HepG2 (cell line): ENCODE measurements at regions not wholly inside any gene's neighbourhood (a gene's known extent, or its start where the extent isn't known, plus 50 kb on each side); places are given as distances from the start of the nearest gene placed in this dataset.

Source experiments
- ATAC-seq: fragments of 200-7000 bp; cut with Tn5 transposase; 3 replicates; pipeline ENCODE4 v1.9.1; 2020; ENCODE audit warnings: mild to moderate bottlenecking, moderate library complexity
- BruUV-seq: library from RNA; stranded (reverse); fragments of 400-500 nt; replicated peaks from 2 replicates; lab custom pipeline; 2021; lab: Mats Ljungman, UMichigan
- CTCF ChIA-PET: fragments of 300-600 bp; formaldehyde crosslinking; extraction: SDS; loops from one replicate; lab custom pipeline; 2021; ENCODE audit warnings: low total read pairs, inconsistent platforms, low intra/inter-chr PET ratio; lab: Yijun Ruan, JAX
- POLR2A ChIA-PET: fragments of 350-600 bp; sonication (Branson Sonifier 250); formaldehyde crosslinking; loops from one replicate; lab custom pipeline; 2020; ENCODE audit warnings: antibody characterized with exemption, inconsistent platforms; lab: Yijun Ruan, JAX
- DNase-seq: peaks from one replicate; pipeline ENCODE4 v3.0.0-alpha.2; 2015; ENCODE audit warnings: low spot score
- FAIRE-seq: peaks from 3 replicates; lab custom pipeline; 2011; peaks lifted over from hg19 to GRCh38; lab: Jason Lieb, UNC
- H2AFZ ChIP-seq: one replicate; pipeline ENCODE4 v1.6.1; 2011; ENCODE audit warnings: low read length, inconsistent platforms
- H3K27ac ChIP-seq: fragments of 300-600 bp; 3 replicates; pipeline ENCODE4 v1.8.0; 2011; ENCODE audit warnings: mixed run types, mild to moderate bottlenecking, mixed read lengths, low read length, inconsistent platforms; ENCODE audit not compliant: insufficient read depth; ENCODE audit errors: extremely low read length
- H3K27me3 ChIP-seq, 2 experiments: fragments of 200-600 bp in 1 of 2; 2 replicates in 1 of 2; 3 replicates in 1 of 2; pipeline versions ENCODE4 v1.6.0 to v1.8.0; 2011; ENCODE audit warnings: low read length in 2 of 2, mild to moderate bottlenecking in 2 of 2, moderate library complexity in 2 of 2, inconsistent platforms in 1 of 2; ENCODE audit not compliant: insufficient read depth in 2 of 2, control insufficient read depth in 1 of 2
- H3K36me3 ChIP-seq, 2 experiments: fragments of 200-600 bp in 1 of 2; replicated peaks in 1 of 2; 2 replicates in 1 of 2; 3 replicates in 1 of 2; pipeline versions ENCODE4 v1.5.1 to v1.8.0; 2011; ENCODE audit warnings: low read length in 2 of 2, inconsistent platforms in 1 of 2; ENCODE audit not compliant: insufficient read depth in 2 of 2, control insufficient read depth in 1 of 2
- H3K4me1 ChIP-seq: 2 replicates; pipeline ENCODE4 v1.5.1; 2012; ENCODE audit warnings: low read length, inconsistent platforms; ENCODE audit not compliant: insufficient read depth
- H3K4me2 ChIP-seq: 2 replicates; pipeline ENCODE4 v1.6.0; 2011; ENCODE audit warnings: low read depth, low read length, inconsistent platforms
- H3K4me3 ChIP-seq, 3 experiments: fragments of 200-600 bp in 1 of 3; sonication (generic), shearing (Covaris generic) in 1 of 3; replicated peaks in 1 of 3; 2 replicates each; pipeline ENCODE4 v1.5.1; 2011 to 2016; ENCODE audit warnings: low read length in 3 of 3, inconsistent platforms in 2 of 3, low read depth in 2 of 3, mild to moderate bottlenecking in 2 of 3, control low read depth in 1 of 3, mixed read lengths in 1 of 3; ENCODE audit not compliant: insufficient read depth in 1 of 3
- H3K79me2 ChIP-seq: one replicate; pipeline ENCODE4 v1.6.1; 2011; ENCODE audit warnings: low read length, inconsistent platforms; ENCODE audit not compliant: insufficient read depth
- H3K9ac ChIP-seq: 2 replicates; pipeline ENCODE4 v1.6.0; 2011; ENCODE audit warnings: mild to moderate bottlenecking, low read depth, low read length, inconsistent platforms; ENCODE audit not compliant: insufficient read depth
- H3K9me3 ChIP-seq: 2 replicates; pipeline ENCODE4 v1.5.1; 2012; ENCODE audit warnings: mild to moderate bottlenecking, low read length
- H4K20me1 ChIP-seq: 2 replicates; pipeline ENCODE4 v1.6.0; 2011; ENCODE audit warnings: inconsistent platforms, mild to moderate bottlenecking, low read length, moderate library complexity; ENCODE audit not compliant: insufficient read depth
- AKAP8 ChIP-seq: sonication (generic); formaldehyde crosslinking; IDR thresholded peaks from 2 replicates; pipeline ENCODE4 v1.5.1; 2020; ENCODE audit warnings: mild to moderate bottlenecking, missing genetic modification reagents
- ARNT ChIP-seq: fragments of 450-650 bp; IDR thresholded peaks from 2 replicates; pipeline ENCODE4 v1.6.1; 2017
- CENPT ChIP-seq: sonication (generic); formaldehyde crosslinking; IDR thresholded peaks from 2 replicates; pipeline ENCODE4 v1.8.0; 2022; ENCODE audit warnings: low read depth, mild to moderate bottlenecking, moderate library complexity, missing genetic modification reagents
- CTCF ChIP-seq: sonication (generic); formaldehyde crosslinking; IDR thresholded peaks from 2 replicates; pipeline ENCODE4 v1.5.0; 2020; ENCODE audit warnings: mild to moderate bottlenecking, missing genetic modification reagents, moderate library complexity
- ERF ChIP-seq: IDR thresholded peaks from 2 replicates; pipeline ENCODE4 v1.6.1; 2018; ENCODE audit warnings: missing biosample characterization, missing genetic modification reagents
- ISL2 ChIP-seq: sonication (generic); formaldehyde crosslinking; IDR thresholded peaks from 2 replicates; pipeline ENCODE4 v1.5.0; 2020; ENCODE audit warnings: missing genetic modification reagents
- KLF16 ChIP-seq, 2 experiments: sonication (generic) in 1 of 2; formaldehyde crosslinking in 1 of 2; IDR thresholded peaks; 2 replicates each; pipeline versions ENCODE4 v1.6.1 to v1.8.0; 2016 to 2023; ENCODE audit warnings: missing genetic modification reagents in 2 of 2, missing compliant biosample characterization in 1 of 2
- MATR3 ChIP-seq: sonication (generic); formaldehyde crosslinking; IDR thresholded peaks from 2 replicates; pipeline ENCODE4 v1.4.0; 2020; ENCODE audit warnings: missing genetic modification reagents
- NR1H2 ChIP-seq: sonication (generic); formaldehyde crosslinking; IDR thresholded peaks from 2 replicates; pipeline ENCODE4 v1.8.1; 2022; ENCODE audit warnings: low read depth, missing genetic modification reagents, borderline replicate concordance
- ZFP36L1 ChIP-seq: sonication (generic); formaldehyde crosslinking; IDR thresholded peaks from 2 replicates; pipeline ENCODE4 v1.8.0; 2022; ENCODE audit warnings: mild to moderate bottlenecking, missing genetic modification reagents, moderate library complexity
- ZNF441 ChIP-seq: sonication (generic); formaldehyde crosslinking; IDR thresholded peaks from 2 replicates; pipeline ENCODE4 v1.7.0; 2021; ENCODE audit warnings: missing genetic modification reagents, borderline replicate concordance
- ZNF839 ChIP-seq: sonication (generic); formaldehyde crosslinking; IDR thresholded peaks from 2 replicates; pipeline ENCODE4 v1.4.0; 2020; ENCODE audit warnings: missing genetic modification reagents, mild to moderate bottlenecking, borderline replicate concordance
- ZSCAN25 ChIP-seq: sonication (generic); formaldehyde crosslinking; IDR thresholded peaks from 2 replicates; pipeline ENCODE4 v1.8.0; 2022; ENCODE audit warnings: mild to moderate bottlenecking, missing genetic modification reagents
- WGBS: methylation state at CpG from one replicate; pipeline ENCODE4 v1.1.6; 2017; ENCODE audit warnings: low lambda C conversion rate; 5-methylcytosine and 5-hydroxymethylcytosine counted together
- in situ Hi-C: cut with HindIII; loops from 2 replicates; pipeline ENCODE4 v1.10.0; 2017; ENCODE audit warnings: low pct_unique_long_range_greater_than_20kb; ENCODE audit not compliant: extremely low pct_ligation_motif_present
- intact Hi-C: fragments of 100-400 bp; cut with micrococcal nuclease; formaldehyde crosslinking; loops from one replicate; pipeline ENCODE4 v1.10.0; 2022; ENCODE audit not compliant: unreplicated experiment
- TF ChIP-seq, protein P1 (sequence below): sonication (generic); formaldehyde crosslinking; IDR thresholded peaks from 2 replicates; pipeline ENCODE4 v1.8.1; 2022; ENCODE audit warnings: mild to moderate bottlenecking, missing genetic modification reagents
- TF ChIP-seq, protein P2 (sequence below): sonication (generic); formaldehyde crosslinking; IDR thresholded peaks from 2 replicates; pipeline ENCODE4 v1.4.0; 2020; ENCODE audit warnings: mild to moderate bottlenecking, low read depth, missing genetic modification reagents

DNA sequence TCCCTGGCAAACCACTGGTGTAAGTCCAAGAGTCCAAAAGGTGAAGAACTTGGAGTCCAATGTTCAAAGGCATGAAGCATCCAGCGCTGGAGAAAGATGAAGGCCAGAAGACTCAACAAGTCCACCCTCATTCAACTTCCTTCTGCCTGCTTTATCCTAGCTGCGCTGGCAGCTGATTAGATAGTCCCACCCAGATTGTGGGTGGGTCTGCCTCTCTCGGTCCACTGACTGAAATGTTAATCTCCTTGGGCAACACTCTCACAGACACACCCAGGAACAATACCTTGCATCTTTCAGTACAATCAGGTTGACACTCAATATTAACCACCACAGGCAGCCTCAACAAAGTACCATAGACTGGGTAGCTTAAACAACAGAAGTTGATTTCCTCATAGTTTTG is 245.9 kb upstream of the IGF1R start:
- intact Hi-C loops, result loop anchor here (5.0 kb wide), 1 partner anchor 1860 kb away; no protein-coding TSS in a partner anchor
- TF ChIP-seq ARNT (no peak), ZSCAN25 (CRISPR knock-in tag) (no peak), CENPT (CRISPR knock-in tag) (no peak), ERF (CRISPR knock-in tag) (no peak), KLF16 (CRISPR knock-in tag; IDR thresholded peaks at IDR 0.05) (no peak), MATR3 (CRISPR knock-in tag) (no peak), NR1H2 (no peak), CTCF (CRISPR knock-in tag) (no peak), ZFP36L1 (CRISPR knock-in tag) (no peak), ISL2 (CRISPR knock-in tag) (no peak), AKAP8 (CRISPR knock-in tag) (no peak), ZNF441 (CRISPR knock-in tag) (no peak), ZNF839 (CRISPR knock-in tag) (no peak)
- TF ChIP-seq, protein P1, sequence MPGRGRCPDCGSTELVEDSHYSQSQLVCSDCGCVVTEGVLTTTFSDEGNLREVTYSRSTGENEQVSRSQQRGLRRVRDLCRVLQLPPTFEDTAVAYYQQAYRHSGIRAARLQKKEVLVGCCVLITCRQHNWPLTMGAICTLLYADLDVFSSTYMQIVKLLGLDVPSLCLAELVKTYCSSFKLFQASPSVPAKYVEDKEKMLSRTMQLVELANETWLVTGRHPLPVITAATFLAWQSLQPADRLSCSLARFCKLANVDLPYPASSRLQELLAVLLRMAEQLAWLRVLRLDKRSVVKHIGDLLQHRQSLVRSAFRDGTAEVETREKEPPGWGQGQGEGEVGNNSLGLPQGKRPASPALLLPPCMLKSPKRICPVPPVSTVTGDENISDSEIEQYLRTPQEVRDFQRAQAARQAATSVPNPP (CRISPR knock-in tag), result no peak
- TF ChIP-seq, protein P2, sequence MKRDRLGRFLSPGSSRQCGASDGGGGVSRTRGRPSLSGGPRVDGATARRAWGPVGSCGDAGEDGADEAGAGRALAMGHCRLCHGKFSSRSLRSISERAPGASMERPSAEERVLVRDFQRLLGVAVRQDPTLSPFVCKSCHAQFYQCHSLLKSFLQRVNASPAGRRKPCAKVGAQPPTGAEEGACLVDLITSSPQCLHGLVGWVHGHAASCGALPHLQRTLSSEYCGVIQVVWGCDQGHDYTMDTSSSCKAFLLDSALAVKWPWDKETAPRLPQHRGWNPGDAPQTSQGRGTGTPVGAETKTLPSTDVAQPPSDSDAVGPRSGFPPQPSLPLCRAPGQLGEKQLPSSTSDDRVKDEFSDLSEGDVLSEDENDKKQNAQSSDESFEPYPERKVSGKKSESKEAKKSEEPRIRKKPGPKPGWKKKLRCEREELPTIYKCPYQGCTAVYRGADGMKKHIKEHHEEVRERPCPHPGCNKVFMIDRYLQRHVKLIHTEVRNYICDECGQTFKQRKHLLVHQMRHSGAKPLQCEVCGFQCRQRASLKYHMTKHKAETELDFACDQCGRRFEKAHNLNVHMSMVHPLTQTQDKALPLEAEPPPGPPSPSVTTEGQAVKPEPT (CRISPR knock-in tag), result no peak

More for the DNA sequence above, 245.9 kb upstream of the IGF1R start:
- no TSS peak for BruUV-seq
- Histone ChIP-seq H3K4me1 (no peaks in the 10 kb centered on the region), H3K79me2 (no peaks in the 10 kb centered on the region), H3K9me3 (no peaks in the 10 kb centered on the region), H4K20me1 (no peaks in the 10 kb centered on the region), H3K4me2 (no peak overlapping the region), H3K9ac (no peak overlapping the region), H3K36me3 (no peaks in the 10 kb centered on the region), H2AFZ (no peak overlapping the region), H3K4me3 (no peak overlapping the region), H3K27me3 (peaks cover 0 to 6% of the 10 kb centered on the region in 2 experiments; a peak in 2 of 5 replicates), H3K27ac (no peak overlapping the region)
- ChIA-PET POLR2A (no interaction called here), CTCF (no interaction called here)
- WGBS, result 22% methylated on average over 3 of the region's 3 CpGs
- ATAC-seq (no peak), FAIRE-seq (no peak), DNase-seq (no peak)
- in situ Hi-C loops, result loop anchor here (25.0 kb wide), 1 partner anchor 490 kb away; no protein-coding TSS in a partner anchor
